Aorta (tissue), 5 donors: ENCODE measurements at regions not wholly inside any gene's neighbourhood (a gene's known extent, or its start where the extent isn't known, plus 50 kb on each side); places are given as distances from the start of the nearest gene placed in this dataset.
"Not testable (repeated sequence)": the region's sequence is repeated elsewhere in the genome, so short reads cannot be mapped to it uniquely, and the experiment has no call there.

Experiments used
- ATAC-seq: fragments of 200-7000 bp; cut with Tn5 transposase; one replicate; pipeline ENCODE4 v1.9.1; 2022; ENCODE audit warnings: moderate library complexity; ENCODE audit not compliant: low FRiP score
- DNase-seq, 2 donors: peaks; one replicate each; pipeline ENCODE4 v3.0.0-alpha.2; 2020
- H3K27ac ChIP-seq, 2 donors: one replicate each; pipeline ENCODE4 v1.5.1; 2013; ENCODE audit warnings: low read length in 2 of 2, mild to moderate bottlenecking in 2 of 2, moderate library complexity in 2 of 2, control low read depth in 1 of 2, inconsistent platforms in 1 of 2, low read depth in 1 of 2
- H3K27me3 ChIP-seq, 2 donors: one replicate each; pipeline ENCODE4 v1.6.1; 2013; ENCODE audit warnings: control low read depth in 1 of 2, low read length in 1 of 2, mild to moderate bottlenecking in 1 of 2, moderate library complexity in 1 of 2; ENCODE audit not compliant: insufficient read depth in 2 of 2, control insufficient read depth in 1 of 2
- H3K36me3 ChIP-seq, 2 donors: one replicate each; pipeline ENCODE4 v1.6.1; 2013; ENCODE audit warnings: control low read depth in 1 of 2, low read length in 1 of 2, mild to moderate bottlenecking in 1 of 2; ENCODE audit not compliant: insufficient read depth in 2 of 2, control insufficient read depth in 1 of 2
- H3K4me1 ChIP-seq, 2 donors: one replicate each; pipeline ENCODE4 v1.6.1; 2013; ENCODE audit warnings: low read length in 2 of 2, control low read depth in 1 of 2, mild to moderate bottlenecking in 1 of 2, moderate library complexity in 1 of 2; ENCODE audit not compliant: insufficient read depth in 2 of 2, control insufficient read depth in 1 of 2
- H3K4me3 ChIP-seq, 2 donors: one replicate each; pipeline ENCODE4 v1.5.1; 2013; ENCODE audit warnings: low read length in 2 of 2, control low read depth in 1 of 2, mild to moderate bottlenecking in 1 of 2
- H3K9me3 ChIP-seq: one replicate; pipeline ENCODE4 v1.6.1; 2013; ENCODE audit warnings: mild to moderate bottlenecking, low read length; ENCODE audit not compliant: control insufficient read depth
- WGBS, 2 donors: extraction: QIAGEN DNeasy Blood & Tissue Kit; methylation state at CpG; one replicate each; pipeline ENCODE4 v1.1.7; 2013; 5-methylcytosine and 5-hydroxymethylcytosine counted together
- intact Hi-C, 2 donors: fragments of 100-400 bp; cut with DNase I; formaldehyde crosslinking; loops; one replicate each; pipeline versions ENCODE4 v1.14.2 to v1.15.0; 2022
- donor health status: healthy with polysubstance abuse.
- donor health status: Bipolar disorder and iron deficiency.
- donor health status: DM: no; HTN: no; CAD: no.
- donor health status: DM: no; HTN: no; CAD: no.
- donor health status: DM: yes; HTN: yes; CAD: no.

- Histone ChIP-seq H3K27ac (no peak overlapping the region), H3K4me3 (no peak overlapping the region), H3K4me1 (no peaks in the 10 kb centered on the region), H3K9me3 (no peaks in the 10 kb centered on the region), H3K27me3 (no peaks in the 10 kb centered on the region), H3K36me3 (no peaks in the 10 kb centered on the region)
- DNase-seq (no peak), ATAC-seq (no peak)
- intact Hi-C loops = no loop called here
- 43 to 44% methylated on average over 2 of the region's 2 CpGs for WGBS, 2 donors
These were observed 86.5 kb downstream of the CPZ start for GRCh38 chr4:8679032-8679431.

DNA sequence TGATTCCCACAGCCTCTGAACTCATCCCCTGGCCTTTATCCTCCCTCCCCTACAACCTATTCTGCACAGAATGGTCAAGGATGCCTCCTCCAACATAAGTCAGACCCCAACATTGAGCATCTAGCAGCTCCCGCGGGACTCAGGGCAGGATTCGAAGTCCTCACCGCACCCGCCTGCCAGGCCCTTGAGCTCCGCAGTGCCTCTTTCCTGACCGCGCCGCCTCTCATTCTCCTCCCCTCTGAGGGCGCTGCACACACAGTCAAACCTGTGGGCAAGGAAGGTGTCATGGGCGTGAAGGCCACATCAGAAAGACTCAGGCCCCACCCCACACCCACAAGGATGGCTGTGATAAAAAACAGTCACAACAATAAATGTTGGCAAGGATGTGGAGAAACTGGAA is 84.1 kb downstream of the CPZ start:
- Histone ChIP-seq H3K4me1 (no peaks in the 10 kb centered on the region), H3K27ac (no peak overlapping the region), H3K27me3 (no peaks in the 10 kb centered on the region), H3K9me3 (no peaks in the 10 kb centered on the region), H3K36me3 (no peaks in the 10 kb centered on the region), H3K4me3 (no peak overlapping the region)
- 90% methylated on average over 11 of the region's 11 CpGs for WGBS, 2 donors
- intact Hi-C loops = no loop called here
- no peak for DNase-seq
- no peak for ATAC-seq

- DNase-seq (no peak), ATAC-seq (no peak)
- intact Hi-C loops = no loop called here
- Histone ChIP-seq H3K9me3 (no peaks in the 10 kb centered on the region), H3K27me3 (no peaks in the 10 kb centered on the region), H3K4me3 (no peak overlapping the region), H3K27ac (no peak overlapping the region), H3K36me3 (no peaks in the 10 kb centered on the region), H3K4me1 (no peaks in the 10 kb centered on the region)
- WGBS, 2 donors = 83% methylated on average over 7 of the region's 7 CpGs
These were observed 83.3 kb downstream of the CPZ start for GRCh38 chr4:8675906-8676305.

DNA sequence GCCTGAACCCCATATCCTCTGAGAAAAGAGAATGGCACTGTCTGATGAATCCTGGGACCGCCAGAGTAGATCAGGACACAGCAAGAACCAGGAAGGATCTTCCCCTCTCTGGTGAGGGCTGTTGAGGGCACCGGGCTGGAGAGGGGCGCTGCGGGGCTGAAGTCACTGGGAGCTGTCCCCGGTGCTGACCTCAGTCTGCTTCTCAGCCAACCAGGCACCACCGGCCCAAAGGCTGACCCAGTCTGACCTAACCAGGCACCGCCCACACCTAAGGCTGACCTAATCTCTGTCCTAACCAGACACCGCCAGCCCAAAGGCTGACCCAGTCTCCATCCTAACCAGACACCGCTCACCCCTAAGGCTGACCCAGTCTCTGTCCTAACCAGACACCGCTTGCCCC is 82.8 kb downstream of the CPZ start:
- WGBS, 2 donors = 17% methylated on average over 10 of the region's 10 CpGs
- Histone ChIP-seq H3K36me3 (no peaks in the 10 kb centered on the region), H3K27me3 (no peaks in the 10 kb centered on the region), H3K9me3 (no peaks in the 10 kb centered on the region), H3K4me3 (no peak overlapping the region), H3K27ac (no peak overlapping the region), H3K4me1 (no peaks in the 10 kb centered on the region)
- ATAC-seq = peak; percentile 51
- no peak for DNase-seq
- intact Hi-C loops = no loop called here

GRCh38 chr4:8674311-8674885 is 81.8 kb downstream of the CPZ start:
- Histone ChIP-seq H3K4me3 (no peak overlapping the region), H3K36me3 (no peaks in the 10 kb centered on the region), H3K27me3 (no peaks in the 10 kb centered on the region), H3K9me3 (no peaks in the 10 kb centered on the region), H3K4me1 (no peaks in the 10 kb centered on the region), H3K27ac (no peak overlapping the region)
- DNase-seq (no peak), ATAC-seq (no peak)
- intact Hi-C loops = no loop called here
- WGBS, 2 donors = 84 to 85% methylated on average over 16 of the region's 16 CpGs

- H3K27me3 ChIP-seq, H3K36me3 ChIP-seq, ATAC-seq, H3K4me1 ChIP-seq, H3K4me3 ChIP-seq, DNase-seq, intact Hi-C loops, H3K9me3 ChIP-seq, H3K27ac ChIP-seq: not testable (repeated sequence)
- 49 to 58% methylated on average over 5 of the region's 5 CpGs for WGBS, 2 donors
These were observed 80.5 kb downstream of the CPZ start for GRCh38 chr4:8673106-8673505.

DNA sequence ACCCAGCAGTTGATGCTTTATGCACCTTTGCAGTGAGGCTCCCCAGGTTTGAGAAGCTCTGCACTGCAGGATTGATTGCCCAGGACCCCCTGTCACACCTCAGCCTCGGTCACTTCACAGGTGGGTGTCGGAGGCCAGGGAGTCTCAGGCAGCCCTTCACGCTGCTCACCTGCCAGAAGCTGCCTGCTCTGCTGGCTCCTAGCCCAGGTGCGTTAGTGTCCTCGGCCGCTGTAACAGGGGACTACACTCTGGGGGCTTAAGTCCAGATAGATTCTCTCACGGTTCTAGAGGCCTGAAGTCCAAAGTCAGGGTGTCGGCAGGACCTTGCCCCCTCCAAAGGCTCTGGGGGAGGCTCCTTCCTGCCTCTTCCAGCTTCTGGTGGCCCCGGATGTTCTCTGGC is 79.9 kb downstream of the CPZ start:
- ATAC-seq = no peak
- 58 to 73% methylated on average over 9 of the region's 9 CpGs for WGBS, 2 donors
- no peak overlapping the region for H3K27ac ChIP-seq
- H3K4me1 ChIP-seq = no peaks in the 10 kb centered on the region
- intact Hi-C loops = no loop called here
- H3K27me3 ChIP-seq = no peaks in the 10 kb centered on the region
- H3K36me3 ChIP-seq = no peaks in the 10 kb centered on the region
- H3K9me3 ChIP-seq = no peaks in the 10 kb centered on the region
- no peak overlapping the region for H3K4me3 ChIP-seq
- DNase-seq = no peak

DNA sequence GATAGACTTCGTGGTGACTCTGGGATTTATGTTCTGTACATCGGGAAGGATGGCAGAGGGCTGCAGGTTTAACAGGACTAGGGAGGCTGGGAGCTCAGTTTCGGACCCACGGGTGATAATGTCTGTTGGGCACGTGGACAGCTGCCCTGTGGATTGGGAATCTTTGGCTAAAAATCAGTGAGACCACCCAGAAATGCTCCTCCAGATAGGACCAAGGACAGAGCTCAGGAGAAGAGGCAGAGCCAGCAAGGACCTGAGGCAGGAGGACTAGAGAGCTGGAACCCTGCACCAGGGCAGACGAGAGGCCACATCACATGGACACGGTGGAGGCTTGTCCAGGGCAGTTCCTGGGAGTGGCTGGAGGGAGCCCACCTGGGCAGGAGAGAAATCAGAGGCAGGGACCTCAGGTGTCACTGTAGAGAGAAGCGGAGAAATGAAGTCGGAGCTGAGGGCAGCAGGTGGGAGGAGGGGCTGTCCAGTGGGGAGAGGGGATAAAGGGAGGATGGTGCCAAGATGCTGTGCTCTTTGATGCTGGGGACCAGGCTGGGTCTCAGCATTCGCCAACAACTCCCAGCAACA is 79.2 kb downstream of the CPZ start:
- no peak overlapping the region for H3K27ac ChIP-seq
- 60 to 62% methylated on average over 10 of the region's 10 CpGs for WGBS, 2 donors
- no peak for DNase-seq

More for the DNA sequence above, 79.2 kb downstream of the CPZ start:
- no peaks in the 10 kb centered on the region for H3K4me1 ChIP-seq
- no peak for ATAC-seq
- intact Hi-C loops = no loop called here
- no peaks in the 10 kb centered on the region for H3K27me3 ChIP-seq
- no peak overlapping the region for H3K4me3 ChIP-seq
- H3K9me3 ChIP-seq = no peaks in the 10 kb centered on the region
- H3K36me3 ChIP-seq = no peaks in the 10 kb centered on the region
